Middle frontal gyrus (tissue), 1 donor: ENCODE measurements at regions not wholly inside any gene's neighbourhood (a gene's known extent, or its start where the extent isn't known, plus 50 kb on each side); places are given as distances from the start of the nearest gene placed in this dataset.

Source experiments
- DNase-seq: peaks from one replicate; pipeline ENCODE4 v3.0.0-alpha.2; 2015; ENCODE audit warnings: low spot score; ENCODE audit errors: extremely low spot score

DNA sequence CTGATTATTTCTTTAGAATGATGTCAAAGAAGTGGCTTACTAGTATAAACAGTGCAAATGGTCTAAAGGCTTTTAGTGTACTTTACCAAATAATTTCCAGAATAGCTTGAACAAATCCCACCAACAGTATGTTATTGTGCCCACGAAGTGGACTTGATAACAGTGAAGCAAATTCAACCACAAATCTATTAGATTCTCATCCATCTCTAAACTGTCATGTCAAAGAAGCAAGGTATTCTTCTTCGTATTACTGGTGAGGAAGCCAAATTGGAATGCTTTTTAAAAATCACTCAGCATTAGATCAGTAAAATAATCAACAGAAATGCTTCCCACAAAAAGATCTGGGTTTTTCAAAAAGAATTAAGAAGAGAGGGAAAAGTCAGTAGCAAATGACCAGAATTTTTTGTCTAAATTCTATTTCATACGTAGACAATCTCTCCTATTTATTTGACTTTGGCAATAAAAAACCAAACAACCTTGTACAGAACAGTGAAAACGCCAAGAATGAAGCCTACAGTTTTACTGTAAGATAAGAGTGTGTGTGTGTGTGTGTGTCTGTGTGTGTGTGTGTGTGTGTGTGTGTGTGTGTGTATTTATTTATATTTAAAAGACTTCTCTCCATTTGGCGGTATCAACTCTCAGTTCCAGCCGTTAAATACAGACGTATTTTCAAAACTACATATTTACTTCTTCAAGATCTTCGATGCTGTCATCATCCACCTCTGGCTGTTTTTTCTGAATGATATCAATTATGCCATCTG, 114.6 kb downstream of the CYB561 start:
- no peak for DNase-seq

DNA sequence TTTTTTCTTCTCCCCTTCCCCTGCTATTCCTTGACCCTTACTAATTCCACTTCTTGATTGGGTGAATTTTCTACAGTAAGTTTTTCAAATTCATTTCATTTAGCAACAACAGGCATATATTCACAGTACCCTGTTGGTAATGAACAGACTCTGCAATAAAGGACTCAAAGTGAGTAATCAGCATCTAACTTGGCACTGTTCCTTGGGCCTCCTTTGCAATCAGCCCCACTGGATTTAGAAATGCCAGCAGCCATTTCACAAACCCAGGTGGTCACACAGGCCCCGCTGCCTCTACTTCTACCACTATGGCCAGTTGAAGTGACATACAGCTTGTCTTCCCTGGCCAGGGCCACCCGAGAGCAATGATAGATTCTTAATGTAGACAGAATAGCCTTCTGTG, 113.8 kb downstream of the CYB561 start:
- no peak for DNase-seq

DNA sequence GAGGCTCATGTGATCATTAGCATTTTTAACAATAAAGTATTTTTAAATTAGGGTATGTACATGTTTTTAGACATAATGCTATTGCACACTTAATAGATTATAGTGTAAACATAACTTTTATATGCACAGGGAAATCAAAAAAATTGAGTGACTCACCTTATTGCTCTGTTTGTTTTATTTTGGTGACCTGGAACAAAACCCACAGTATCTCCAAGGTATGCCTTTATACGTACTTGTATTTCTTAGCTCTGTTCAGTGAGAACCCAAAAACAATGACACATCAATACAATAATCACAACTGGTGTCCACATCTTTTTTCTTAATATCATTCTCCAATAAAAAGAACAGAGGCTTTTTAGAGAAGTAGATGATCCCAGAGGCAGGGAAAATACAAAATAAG, 112.2 kb downstream of the CYB561 start:
- DNase-seq, result no peak

DNA sequence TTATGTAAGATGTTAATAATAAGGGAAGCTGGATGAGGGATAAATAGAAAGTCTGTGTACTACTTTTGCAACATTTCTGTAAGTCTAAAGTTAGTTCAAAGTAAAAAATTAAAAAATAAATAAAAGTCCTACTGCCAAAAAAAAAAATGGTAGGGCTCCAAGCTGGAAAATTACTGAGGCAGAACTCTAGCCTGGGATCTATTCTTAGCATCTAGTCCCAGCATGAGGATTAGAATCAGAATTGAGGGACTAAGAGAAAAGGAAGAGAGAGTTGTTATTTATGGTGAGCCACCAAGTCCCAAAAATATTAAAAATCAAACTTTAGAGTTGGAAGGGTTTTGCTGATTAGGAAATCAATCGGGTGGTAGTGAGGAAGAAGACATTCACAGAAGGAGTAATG, 110.3 kb downstream of the CYB561 start:
- no peak for DNase-seq

DNA sequence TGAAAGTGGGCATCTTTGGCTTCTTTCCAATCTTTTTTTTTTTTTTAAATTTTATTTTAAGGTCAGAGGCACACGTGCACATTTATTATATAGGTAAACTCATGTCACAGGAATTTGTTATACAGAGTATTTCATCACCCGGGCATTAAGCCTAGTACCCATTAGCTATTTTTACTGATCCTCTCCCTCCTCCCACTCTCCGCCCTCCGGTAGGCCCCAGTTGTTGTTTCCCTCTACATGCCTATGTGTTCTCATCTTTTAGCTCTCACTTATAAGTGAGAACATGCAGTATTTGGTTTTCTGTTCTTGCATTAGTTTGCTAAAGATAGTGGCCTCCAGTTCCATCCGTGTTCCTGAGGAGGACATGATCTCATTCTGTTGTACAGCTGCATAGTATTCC, 108.5 kb downstream of the CYB561 start:
- DNase-seq, result no peak

DNA sequence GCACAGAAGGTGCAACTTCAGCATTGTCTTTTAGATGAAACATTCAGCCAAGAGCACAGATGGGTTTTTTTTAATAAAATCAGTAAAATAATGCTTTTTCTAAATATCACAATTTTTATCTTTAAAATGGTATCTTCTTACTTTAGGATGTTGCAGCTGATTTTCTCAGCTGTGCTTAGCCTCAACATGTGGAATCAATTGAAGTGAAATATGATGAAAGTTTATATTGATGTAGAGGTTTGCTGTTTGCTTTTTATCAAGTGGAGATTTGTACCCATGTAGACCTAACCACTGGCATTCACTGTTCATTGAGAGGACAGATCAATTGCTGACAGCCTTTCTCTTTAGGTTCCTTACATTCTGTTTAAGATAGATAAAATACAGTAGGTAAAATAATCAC, 107.8 kb downstream of the CYB561 start:
- DNase-seq, result no peak

DNA sequence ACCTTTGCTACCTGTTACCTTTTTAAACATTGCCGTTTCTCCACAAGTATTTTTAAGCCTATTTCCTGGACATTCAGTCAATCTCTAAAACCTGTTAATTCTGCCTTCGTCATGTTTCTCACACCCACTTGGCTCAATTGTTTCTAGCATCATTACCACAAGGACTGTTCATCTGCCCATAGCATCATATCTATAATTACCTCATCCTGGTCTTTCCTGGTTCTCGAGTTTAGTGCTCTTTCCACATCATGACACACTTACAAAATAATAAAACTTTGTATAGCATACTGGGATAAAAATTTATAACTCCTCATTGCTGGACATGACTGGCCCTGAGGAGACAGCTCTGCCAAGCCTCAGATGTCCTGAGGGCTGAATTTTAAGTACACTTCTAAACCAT, 104.8 kb downstream of the CYB561 start:
- DNase-seq, result no peak

DNA sequence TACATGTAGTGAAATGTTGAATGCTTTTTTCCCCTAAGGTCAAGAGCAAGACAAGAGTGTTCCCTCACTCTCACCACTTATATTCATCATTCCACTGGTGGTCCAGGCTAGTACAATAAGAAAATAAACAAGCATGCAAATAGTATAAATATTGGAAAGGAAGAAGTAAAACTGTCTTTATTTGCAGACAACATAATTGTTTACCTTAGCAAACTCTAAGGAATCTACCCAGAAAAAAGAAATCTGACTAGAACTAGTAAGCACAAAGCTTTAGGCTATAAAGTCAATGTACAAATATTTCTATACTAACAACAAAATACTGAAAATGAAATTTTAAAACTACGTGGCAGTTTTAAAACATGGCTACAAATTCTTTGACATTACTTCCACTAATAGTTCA, 101.7 kb downstream of the CYB561 start:
- DNase-seq, result no peak

DNA sequence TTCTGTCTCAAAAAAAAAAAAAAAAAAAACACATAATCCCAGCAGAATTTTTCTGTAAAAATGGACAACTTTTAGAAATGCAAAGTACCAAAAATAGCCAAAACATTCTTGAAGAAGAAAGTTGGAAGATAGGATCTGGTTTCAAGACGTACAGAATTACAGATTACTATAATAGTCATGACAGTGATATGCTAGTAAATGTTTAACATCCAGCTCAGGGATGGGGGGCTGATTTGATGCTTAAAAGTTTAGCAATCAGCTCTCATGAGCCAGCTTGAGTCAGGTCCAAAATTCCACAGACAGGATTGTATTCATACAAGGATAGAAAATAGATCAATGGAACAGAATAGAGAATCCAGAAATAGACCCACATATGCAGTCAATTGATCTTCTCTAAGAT, 100.5 kb downstream of the CYB561 start:
- no peak for DNase-seq

DNA sequence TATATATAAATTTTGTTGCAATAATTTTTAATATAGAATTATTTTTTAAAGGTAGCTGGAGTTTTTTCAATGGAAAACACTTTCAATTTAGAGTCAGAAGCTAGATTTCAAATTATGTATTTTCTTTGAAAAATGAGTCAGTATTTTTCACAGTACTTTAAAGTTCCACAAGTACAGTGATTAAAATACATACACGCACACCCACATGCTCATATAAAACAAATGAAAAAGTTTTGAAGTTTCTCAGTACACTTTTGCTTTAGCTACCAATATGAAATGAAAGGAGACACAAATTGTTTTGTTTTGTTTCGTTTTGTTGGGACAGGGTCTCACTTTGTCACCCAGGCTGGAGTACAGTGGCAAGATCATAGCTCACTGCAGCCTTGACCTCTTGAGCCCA, 98.6 kb downstream of the CYB561 start:
- no peak for DNase-seq

DNA sequence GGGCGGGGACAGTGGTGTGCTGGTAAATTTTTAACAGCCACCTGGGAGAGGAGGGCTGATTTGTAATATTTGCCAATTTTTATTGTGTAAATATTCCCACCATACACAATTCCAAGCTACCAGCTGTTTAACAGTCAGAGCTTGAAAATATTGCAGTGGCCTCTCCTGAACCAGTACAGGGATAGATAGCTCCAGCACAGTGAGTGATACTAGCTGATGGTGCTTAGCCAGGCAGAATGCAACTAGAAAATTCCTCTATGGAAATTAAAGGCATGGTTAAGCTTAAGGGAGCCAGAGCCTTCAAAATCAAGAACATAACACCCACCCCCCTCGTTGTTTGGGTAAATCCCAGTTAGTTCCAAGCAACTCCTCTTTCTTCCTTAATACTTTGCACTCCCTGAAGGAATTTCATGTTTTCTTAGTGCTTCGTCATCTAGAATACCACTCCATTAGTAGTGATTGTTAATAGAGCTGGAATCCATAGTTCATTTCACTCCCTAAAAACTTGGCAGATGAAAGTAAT, 96.6 kb downstream of the CYB561 start:
- DNase-seq, result no peak

DNA sequence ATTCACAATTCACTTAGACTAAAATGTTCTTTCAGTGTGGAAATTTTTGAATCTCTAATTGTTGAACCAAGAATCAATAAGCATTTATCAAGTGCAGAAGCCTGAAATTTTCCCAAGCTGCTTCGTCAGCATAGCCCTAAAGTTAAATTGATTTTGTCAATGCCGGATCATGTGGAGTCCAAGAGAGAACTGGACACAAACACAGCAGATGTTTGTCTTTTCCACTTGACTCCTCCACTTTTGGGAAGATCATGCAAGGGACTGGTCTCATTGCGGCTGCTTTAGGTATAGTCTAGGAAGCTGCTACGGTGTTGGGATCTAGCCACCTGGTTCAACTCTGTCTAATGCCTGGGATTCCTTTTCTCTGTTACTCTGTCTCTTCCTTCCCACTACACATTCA, 95.7 kb downstream of the CYB561 start:
- DNase-seq, result no peak

DNA sequence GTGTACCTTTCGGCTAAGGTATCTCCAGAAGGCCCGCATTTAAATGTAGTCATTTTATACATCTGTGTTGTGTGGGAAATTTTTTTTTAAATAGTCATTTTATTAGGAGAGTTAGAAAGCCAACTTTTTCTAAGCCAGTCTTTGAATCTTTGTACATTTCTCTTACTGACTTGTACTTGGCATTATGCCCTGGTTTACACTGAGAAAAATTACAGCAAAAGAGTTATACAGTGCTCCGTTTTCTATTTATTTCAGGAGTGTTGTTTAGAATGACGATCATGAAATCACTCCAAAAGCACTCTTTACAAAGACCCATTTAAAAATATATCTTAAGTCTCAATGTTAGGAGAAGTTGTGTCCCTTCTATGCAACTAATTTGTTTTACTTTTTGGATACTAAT, 91.8 kb downstream of the CYB561 start:
- DNase-seq, result no peak

DNA sequence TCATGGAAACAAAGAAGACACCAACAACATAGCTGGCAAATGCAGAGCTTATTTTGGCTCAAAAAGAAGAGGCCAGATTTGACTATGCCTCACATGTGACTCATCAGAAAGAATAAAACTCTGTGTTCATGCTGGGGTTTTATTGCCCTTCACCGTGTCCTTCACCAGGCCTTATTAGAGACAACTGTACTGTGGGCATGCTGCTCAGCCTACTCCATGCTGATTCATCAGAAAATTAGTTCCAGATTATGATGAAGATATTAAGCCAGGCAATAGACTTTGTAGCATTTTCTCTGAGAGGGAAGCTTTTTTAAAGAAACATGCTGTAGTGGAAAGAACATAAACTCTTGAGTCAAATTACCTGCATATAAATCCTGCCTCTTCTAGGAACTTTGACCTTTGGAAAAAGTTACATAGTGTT, 89.8 kb downstream of the CYB561 start:
- no peak for DNase-seq

DNA sequence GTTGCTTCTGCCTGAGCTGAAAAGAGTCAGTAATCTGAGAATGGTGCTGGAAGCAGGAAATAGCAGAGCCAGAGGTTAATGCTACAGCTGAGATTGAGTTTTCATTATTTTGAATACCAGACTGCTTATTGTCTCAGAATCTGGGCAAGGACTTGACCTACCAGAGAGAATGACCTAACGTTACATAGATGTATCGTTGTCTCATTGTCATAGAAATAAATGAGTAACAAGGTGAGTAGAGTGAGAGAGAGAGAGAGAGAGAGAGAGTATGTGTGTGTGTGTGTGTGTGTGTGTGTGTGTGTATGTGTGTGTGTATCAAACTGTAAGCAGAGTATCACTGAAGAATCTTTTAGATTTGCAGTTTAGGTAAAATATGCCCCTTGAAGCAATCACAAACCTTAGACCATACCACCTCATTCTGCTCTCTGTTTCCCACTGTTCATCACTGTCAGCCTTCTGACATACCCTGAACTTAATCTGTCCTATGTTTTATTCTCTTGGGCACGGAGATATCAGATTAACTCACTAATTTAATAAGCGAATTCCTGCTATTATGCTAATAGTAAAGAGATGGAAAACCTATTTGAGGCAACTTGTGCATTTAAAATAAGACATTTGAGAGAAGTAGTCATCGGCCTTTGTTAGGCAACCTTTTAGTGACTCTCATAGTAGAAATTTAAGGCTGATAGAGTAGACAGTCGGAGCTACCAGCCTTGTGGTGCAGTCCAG, 87.8 kb downstream of the CYB561 start:
- DNase-seq, result no peak

DNA sequence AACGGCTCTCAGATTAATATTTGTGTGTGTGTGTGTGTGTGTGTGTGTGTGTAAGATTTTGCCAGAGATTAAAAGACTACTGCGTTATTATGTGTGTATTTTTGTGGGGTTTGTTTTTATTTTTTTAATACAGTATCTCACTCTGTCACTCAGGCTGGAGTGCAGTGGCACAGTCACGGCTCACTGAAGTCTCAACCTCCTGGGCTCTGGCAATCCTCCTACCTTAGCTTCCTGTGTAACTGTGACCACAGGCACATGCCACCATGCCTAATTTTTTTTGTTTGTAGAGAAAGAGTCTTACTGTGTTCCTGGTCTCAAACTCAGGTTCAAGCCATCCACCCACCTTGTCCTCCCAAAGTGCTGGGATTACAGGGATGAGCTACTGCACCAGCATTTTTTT, 87.2 kb downstream of the CYB561 start:
- no peak for DNase-seq

DNA sequence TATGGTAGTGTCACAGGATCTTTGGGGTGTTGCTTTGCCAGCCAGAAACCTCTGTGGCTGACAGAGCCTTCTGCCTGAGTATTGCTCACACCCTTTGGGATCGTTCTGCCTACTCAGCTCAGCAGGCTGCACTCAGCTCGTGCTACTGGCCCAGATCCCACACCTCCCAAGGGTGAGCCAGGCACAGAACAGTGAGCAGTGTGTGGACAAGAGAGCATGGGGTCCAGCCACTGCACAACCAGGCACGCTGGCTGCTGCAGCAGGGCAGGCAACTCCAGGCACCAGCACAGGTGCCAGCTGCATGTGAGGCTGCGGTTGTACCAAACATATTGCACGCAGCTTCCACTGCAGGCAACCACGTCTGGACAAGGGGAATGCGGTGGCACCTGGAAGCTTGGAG, 84.9 kb downstream of the CYB561 start:
- no peak for DNase-seq

DNA sequence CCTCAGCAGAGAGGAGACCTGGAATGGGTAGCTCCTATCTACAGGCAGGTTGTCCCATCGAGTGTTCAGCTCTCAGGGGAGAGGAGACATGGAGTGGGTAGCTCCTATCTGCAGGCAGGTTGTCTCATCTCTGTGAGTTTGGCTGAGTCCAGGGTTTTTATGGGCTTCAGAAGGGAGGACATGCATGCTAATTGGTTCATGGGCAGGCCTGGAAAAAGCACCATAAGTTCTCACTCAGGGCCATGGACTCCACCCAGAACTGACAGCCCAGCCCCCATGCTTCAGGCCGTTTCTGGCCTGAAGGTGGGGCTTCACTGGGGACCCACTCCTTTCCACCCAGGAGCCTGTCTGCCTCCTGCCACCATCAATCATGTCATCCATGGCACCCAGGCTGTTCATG, 84.0 kb downstream of the CYB561 start:
- DNase-seq, result no peak

DNA sequence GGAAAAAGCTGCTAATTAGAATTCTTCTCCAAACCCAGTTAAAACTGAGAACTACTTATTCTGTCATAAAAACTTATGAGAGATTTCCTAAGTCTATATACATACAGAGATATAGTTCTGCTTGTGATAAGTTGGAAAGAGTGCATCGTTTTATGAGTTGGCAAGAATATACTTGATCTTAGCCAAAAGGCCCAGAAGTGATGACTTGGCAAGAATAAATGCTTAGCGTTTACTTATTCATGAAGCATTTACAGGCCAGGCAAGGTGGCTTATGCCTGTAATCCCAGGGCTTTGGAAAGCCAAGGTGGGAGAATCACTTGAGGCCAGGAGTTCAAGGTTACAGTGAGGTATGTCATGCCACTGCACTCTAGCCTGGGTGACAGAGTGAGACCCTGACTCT, 81.7 kb downstream of the CYB561 start:
- no peak for DNase-seq

DNA sequence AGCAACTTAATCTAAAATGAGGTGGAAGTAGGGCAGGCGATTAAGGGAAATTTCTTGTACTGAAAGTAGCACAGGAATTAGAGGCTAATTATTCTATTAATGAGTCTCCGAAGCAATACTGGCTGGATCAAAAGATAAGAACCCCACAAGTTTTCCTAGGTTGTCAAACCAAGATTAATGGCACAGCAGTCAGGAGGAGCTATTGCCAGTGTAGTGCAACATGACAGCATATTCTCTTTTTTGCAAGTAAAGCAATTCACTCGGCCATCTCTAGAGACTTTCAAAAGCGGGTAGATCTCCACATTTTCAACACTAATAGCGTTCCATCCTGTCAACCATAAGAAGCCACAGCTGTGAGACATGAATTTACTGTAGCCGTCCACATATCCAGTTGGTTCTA, 81.2 kb downstream of the CYB561 start:
- DNase-seq, result no peak

DNA sequence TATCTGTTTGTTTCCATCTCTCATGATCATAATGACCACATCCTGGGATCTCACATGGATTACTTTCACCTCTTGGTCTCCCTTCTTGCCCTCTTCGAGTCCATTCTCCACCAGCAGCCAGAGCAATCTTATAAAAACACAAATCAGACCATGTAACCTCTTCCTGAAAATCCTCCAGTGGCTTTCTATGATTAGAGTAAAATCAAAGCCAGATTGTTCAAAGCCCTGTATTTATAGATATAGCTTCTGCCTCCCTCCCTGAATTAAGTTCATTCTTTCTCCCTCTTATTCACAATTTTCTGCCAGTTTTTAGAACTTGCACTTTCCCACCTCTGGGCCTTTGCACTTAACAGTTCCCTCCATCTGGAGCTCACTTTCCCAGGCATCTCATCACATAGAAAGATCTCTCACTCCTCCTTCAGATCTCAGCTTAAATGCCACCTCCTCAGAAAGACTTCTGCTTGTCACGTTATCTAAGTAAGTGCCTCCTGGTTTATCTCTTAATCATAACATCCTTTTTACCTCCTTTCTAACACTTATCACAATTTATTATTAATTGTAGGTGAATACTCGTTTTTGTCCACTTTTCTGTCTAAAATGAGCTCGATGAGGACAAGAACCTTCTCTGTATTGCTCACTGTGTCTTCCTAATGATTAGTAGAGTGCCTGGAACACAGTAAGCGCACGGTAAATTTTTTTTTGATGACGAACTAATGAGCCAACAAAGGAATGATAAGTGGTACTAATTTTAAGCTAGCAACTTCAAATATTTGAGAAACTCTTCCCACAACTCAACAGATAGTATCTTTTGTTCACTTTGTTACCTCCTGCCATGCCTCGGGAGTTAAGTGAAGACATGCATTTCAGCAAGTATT, 80.5 kb downstream of the CYB561 start:
- DNase-seq, result no peak

DNA sequence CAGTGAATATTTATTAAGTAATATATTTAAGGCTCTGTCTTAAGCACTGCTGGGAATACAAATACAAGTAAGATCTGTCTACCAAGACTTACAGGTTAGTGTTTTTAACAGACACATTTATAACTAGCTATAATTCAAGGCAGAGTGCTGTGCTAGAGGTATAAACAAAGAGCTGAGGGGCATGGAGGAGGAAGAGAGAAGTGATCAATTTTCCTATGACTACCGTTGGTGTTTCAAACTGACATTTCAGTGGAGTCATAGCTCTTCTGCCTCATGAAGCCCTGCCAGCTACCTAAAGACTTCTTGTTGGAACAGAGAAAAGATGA, 79.9 kb downstream of the CYB561 start:
- no peak for DNase-seq
